GM10266 (cell line): ENCODE measurements at regions not wholly inside any gene's neighbourhood (a gene's known extent, or its start where the extent isn't known, plus 50 kb on each side); places are given as distances from the start of the nearest gene placed in this dataset.

ENCODE experiments used
- DNase-seq: peaks from one replicate; pipeline ENCODE4 v3.0.0; 2012; ENCODE audit errors: extremely low spot score
- CTCF ChIP-seq: IDR thresholded peaks from 2 replicates; pipeline ENCODE4 v1.5.1; 2012; ENCODE audit warnings: mild to moderate bottlenecking, low read depth; ENCODE audit not compliant: control insufficient read depth, insufficient read depth; ENCODE audit errors: missing control alignments

- TF ChIP-seq CTCF, result no peak
- no peak for DNase-seq
Measured at GRCh38 chrX:99653352-99653751, 756.7 kb downstream of the PCDH19 start.

DNA sequence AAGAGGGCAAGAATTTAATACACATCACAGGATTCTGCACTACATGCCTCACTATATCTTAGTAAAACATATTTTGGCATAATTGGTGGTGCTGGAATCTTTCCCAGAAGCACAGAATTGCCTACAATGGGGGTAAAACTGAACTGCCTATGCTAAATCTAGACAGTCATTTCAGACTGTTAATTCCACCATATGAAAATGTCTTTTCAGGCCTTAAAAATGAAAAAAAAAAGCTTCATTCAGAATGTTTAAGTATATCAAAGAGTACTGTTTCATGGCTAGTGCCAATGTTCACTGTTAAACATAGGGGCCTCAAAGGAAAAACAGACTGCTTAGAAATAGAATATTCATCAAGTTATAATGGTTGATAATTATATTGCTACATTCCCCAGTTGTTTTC lies 797.0 kb downstream of the PCDH19 start:
- no peak for TF ChIP-seq CTCF
- no peak for DNase-seq

- DNase-seq, result no peak
- no peak for TF ChIP-seq CTCF
Measured at GRCh38 chrX:99603091-99603814, 806.8 kb downstream of the PCDH19 start.

GRCh38 chrX:99602107-99602506 lies 808.0 kb downstream of the PCDH19 start:
- DNase-seq, result no peak
- TF ChIP-seq CTCF, result no peak

- no peak for DNase-seq
- TF ChIP-seq CTCF, result no peak
Measured at GRCh38 chrX:99588936-99589335, 821.1 kb downstream of the PCDH19 start.

DNA sequence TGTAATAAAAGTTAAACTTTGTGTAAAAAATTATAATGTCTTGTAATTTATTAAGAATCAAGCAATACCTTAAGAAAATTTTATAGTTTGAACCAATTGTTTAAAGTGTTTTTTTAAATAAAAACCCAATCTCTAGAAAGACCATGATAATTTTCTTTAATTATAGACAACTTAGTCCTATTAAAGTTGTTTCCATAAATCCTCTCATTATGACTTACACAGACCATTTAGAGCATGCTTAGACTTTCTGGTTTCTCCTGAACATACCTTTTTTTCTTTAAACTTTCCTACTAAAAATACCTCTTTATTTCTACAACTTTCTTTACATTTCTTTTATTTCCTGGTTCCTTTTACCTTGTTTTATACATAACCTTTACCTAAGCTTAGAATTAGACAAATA lies 837.4 kb downstream of the PCDH19 start:
- DNase-seq, result no peak
- no peak for TF ChIP-seq CTCF

DNA sequence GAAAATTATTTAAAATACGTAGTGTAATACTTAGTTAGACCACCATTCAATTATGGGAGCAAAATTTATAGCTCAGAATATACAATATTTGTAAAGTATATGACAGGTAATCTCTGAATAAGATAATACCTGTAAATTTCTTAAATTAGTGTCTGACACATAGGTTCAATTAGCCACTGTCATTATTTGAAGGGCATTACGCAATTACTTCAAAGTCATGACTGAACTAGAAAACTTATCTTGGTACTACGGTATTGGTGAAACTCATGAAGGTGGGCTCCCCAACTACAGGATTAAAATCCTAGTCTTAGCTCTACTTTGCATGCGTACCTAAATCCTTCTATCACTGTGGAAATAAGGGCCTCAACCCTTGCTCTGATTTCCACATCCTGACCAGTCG lies 860.7 kb downstream of the PCDH19 start:
- no peak for DNase-seq
- TF ChIP-seq CTCF, result no peak
